MM.1S (cell line): ENCODE measurements at regions not wholly inside any gene's neighbourhood (a gene's known extent, or its start where the extent isn't known, plus 50 kb on each side); places are given as distances from the start of the nearest gene placed in this dataset.

ENCODE experiments used
- DNase-seq: peaks from one replicate; pipeline ENCODE4 v3.0.0-alpha.2; 2015
- H2AFZ ChIP-seq: fragments of 300-600 bp; sonication (generic); 2 replicates; pipeline ENCODE4 v1.6.0; 2016; ENCODE audit warnings: antibody characterized with exemption, low read length
- H3F3A ChIP-seq: fragments of 300-600 bp; sonication (generic); 2 replicates; pipeline ENCODE4 v1.6.1; 2016; ENCODE audit warnings: mild to moderate bottlenecking, antibody characterized with exemption, low read length, moderate library complexity, mixed read lengths; ENCODE audit not compliant: insufficient read depth
- H3K27ac ChIP-seq: fragments of 300-600 bp; sonication (generic); 2 replicates; pipeline ENCODE4 v1.5.1; 2016; ENCODE audit warnings: mild to moderate bottlenecking, low read length
- H3K27me3 ChIP-seq: fragments of 300-600 bp; sonication (generic); replicated peaks from 2 replicates; pipeline ENCODE4 v1.6.0; 2016; ENCODE audit warnings: low read length; ENCODE audit not compliant: insufficient read depth
- H3K36me3 ChIP-seq: fragments of 300-600 bp; sonication (generic); replicated peaks from 2 replicates; pipeline ENCODE4 v1.6.1; 2016; ENCODE audit warnings: mild to moderate bottlenecking, low read length, mixed read lengths; ENCODE audit not compliant: insufficient read depth
- H3K4me1 ChIP-seq: fragments of 300-600 bp; sonication (generic); 2 replicates; pipeline ENCODE4 v1.6.1; 2016; ENCODE audit warnings: low read length, mixed read lengths
- H3K4me2 ChIP-seq: fragments of 300-600 bp; sonication (generic); 2 replicates; pipeline ENCODE4 v1.6.0; 2016; ENCODE audit warnings: low read depth, low read length
- H3K4me3 ChIP-seq: fragments of 300-600 bp; sonication (generic); 2 replicates; pipeline ENCODE4 v1.5.1; 2016; ENCODE audit warnings: low read length, mixed read lengths
- H3K79me2 ChIP-seq: fragments of 300-600 bp; sonication (generic); 2 replicates; pipeline ENCODE4 v1.6.1; 2016; ENCODE audit warnings: mixed run types, low read length, mixed read lengths
- H3K9ac ChIP-seq: fragments of 300-600 bp; sonication (generic); 2 replicates; pipeline ENCODE4 v1.6.1; 2016; ENCODE audit warnings: low read length, mixed read lengths
- H3K9me2 ChIP-seq: fragments of 300-600 bp; sonication (generic); replicated peaks from 2 replicates; pipeline ENCODE4 v1.6.1; 2016; ENCODE audit warnings: mild to moderate bottlenecking, low read length, mixed read lengths; ENCODE audit not compliant: insufficient read depth
- H3K9me3 ChIP-seq: fragments of 300-600 bp; sonication (generic); replicated peaks from 2 replicates; pipeline ENCODE4 v1.6.1; 2016; ENCODE audit warnings: mild to moderate bottlenecking, low read length, mixed read lengths; ENCODE audit not compliant: insufficient read depth
- H4K20me1 ChIP-seq: fragments of 300-600 bp; sonication (generic); 2 replicates; pipeline ENCODE4 v1.6.1; 2016; ENCODE audit warnings: mild to moderate bottlenecking, low read length, moderate library complexity, mixed read lengths; ENCODE audit not compliant: insufficient read depth
- CTCF ChIP-seq: fragments of 300-600 bp; sonication (generic); IDR thresholded peaks from 2 replicates; pipeline ENCODE4 v1.5.1; 2016; ENCODE audit warnings: antibody characterized with exemption, low read length, mixed read lengths
- EZH2 ChIP-seq: fragments of 300-600 bp; sonication (generic); optimal IDR thresholded peaks from 2 replicates; pipeline ENCODE3; 2017; ENCODE audit warnings: low read depth, mild to moderate bottlenecking, antibody characterized with exemption, low read length, mixed read lengths
- EZH2phosphoT487 ChIP-seq: fragments of 300-600 bp; sonication (generic); IDR thresholded peaks from 2 replicates; pipeline ENCODE4 v1.6.1; 2018; ENCODE audit warnings: antibody characterized with exemption, low read length

- TF ChIP-seq CTCF: no peak
- TF ChIP-seq EZH2phosphoT487: no peak
- TF ChIP-seq EZH2: no peak
- Histone ChIP-seq H2AFZ (no peak overlapping the region), H4K20me1 (no peaks in the 10 kb centered on the region), H3K9ac (no peak overlapping the region), H3K27me3 (no peaks in the 10 kb centered on the region), H3K27ac (no peak overlapping the region), H3F3A (no peaks in the 10 kb centered on the region), H3K9me2 (no peaks in the 10 kb centered on the region), H3K4me3 (no peak overlapping the region), H3K79me2 (no peaks in the 10 kb centered on the region), H3K4me2 (no peak overlapping the region), H3K9me3 (no peaks in the 10 kb centered on the region), H3K36me3 (no peaks in the 10 kb centered on the region), H3K4me1 (no peaks in the 10 kb centered on the region)
- DNase-seq: no peak
These were observed 131.0 kb downstream of the GALR1 start for GRCh38 chr18:77380695-77381094.

DNA sequence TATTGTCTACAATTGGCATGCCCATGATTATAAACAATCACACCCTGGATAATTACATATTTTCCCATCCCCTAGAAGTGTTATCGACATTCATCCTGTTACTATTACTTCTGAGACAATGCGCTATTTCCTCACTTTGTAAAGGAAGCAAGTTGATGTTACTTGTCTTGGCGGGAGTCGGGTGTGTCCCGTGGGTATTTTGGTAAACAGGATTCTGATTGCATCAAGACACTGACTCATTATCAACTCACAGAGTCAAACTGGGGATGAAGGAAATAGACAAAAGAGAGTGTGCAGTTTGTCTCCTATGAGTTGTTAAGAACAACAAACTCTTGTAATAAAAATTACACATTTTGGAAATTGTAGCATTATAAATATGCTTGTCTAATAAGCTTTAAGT, 142.7 kb downstream of the GALR1 start:
- Histone ChIP-seq H3K4me3 (no peak overlapping the region), H3K4me2 (no peak overlapping the region), H2AFZ (no peak overlapping the region), H3F3A (no peaks in the 10 kb centered on the region), H3K36me3 (no peaks in the 10 kb centered on the region), H3K9me3 (peaks cover 5% of the 10 kb centered on the region; the same call in 1 of the 2 replicates), H3K4me1 (peaks cover 20% of the 10 kb centered on the region), H3K27me3 (no peaks in the 10 kb centered on the region), H4K20me1 (no peaks in the 10 kb centered on the region), H3K79me2 (no peaks in the 10 kb centered on the region), H3K27ac (no peak overlapping the region), H3K9ac (no peak overlapping the region), H3K9me2 (no peaks in the 10 kb centered on the region)
- TF ChIP-seq EZH2phosphoT487 (no peak), EZH2 (no peak), CTCF (no peak)
- no peak for DNase-seq

DNA sequence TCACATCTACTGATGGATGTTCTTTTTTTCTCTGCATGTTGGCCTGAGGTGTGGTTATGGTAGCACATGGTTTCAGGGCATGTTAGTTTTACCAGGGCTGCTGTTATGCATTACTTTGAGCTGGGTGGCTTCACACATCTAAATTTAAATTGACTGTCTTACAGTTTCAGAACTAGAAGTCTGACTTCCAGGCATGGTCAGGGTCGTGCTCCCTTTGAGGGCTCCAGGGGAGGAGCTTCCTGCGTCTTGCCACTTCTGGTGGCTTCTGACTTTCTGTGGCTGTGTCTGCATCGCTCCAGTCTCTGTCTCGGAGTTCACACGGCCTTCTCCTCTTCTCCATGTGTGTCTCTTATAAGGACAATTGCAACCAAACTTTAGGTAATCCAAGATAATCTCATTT, 143.9 kb downstream of the GALR1 start:
- no peaks in the 10 kb centered on the region for H4K20me1 ChIP-seq
- no peaks in the 10 kb centered on the region for H3F3A ChIP-seq
- H3K27me3 ChIP-seq: no peaks in the 10 kb centered on the region
- H2AFZ ChIP-seq: no peak overlapping the region
- H3K79me2 ChIP-seq: no peaks in the 10 kb centered on the region
- no peaks in the 10 kb centered on the region for H3K9me2 ChIP-seq
- H3K9me3 ChIP-seq: peaks cover 5% of the 10 kb centered on the region; the same call in 1 of the 2 replicates
- peak; percentile 81 for DNase-seq
- peak overlapping the region; percentile 15 for H3K4me2 ChIP-seq
- peaks cover 20% of the 10 kb centered on the region for H3K4me1 ChIP-seq
- no peak for TF ChIP-seq EZH2phosphoT487
- TF ChIP-seq CTCF: no peak
- TF ChIP-seq EZH2: no peak
- no peaks in the 10 kb centered on the region for H3K36me3 ChIP-seq
- peak overlapping the region; percentile 13; the same call in 1 of the 2 replicates for H3K27ac ChIP-seq
- no peak overlapping the region for H3K4me3 ChIP-seq
- H3K9ac ChIP-seq: no peak overlapping the region
